OCI-LY1 (cell line): ENCODE measurements at regions not wholly inside any gene's neighbourhood (a gene's known extent, or its start where the extent isn't known, plus 50 kb on each side); places are given as distances from the start of the nearest gene placed in this dataset.

Source experiments
- H2AFZ ChIP-seq: fragments of 200-600 bp; sonication (generic), shearing (Covaris generic); 2 replicates; pipeline ENCODE4 v1.6.0; 2014; ENCODE audit warnings: antibody characterized with exemption, mild to moderate bottlenecking, low read length
- H3F3A ChIP-seq: fragments of 200-600 bp; sonication (generic), shearing (Covaris generic); 2 replicates; pipeline ENCODE4 v1.6.0; 2014; ENCODE audit warnings: mild to moderate bottlenecking, antibody characterized with exemption, low read length, moderate library complexity; ENCODE audit not compliant: insufficient read depth
- H3K27ac ChIP-seq: fragments of 200-600 bp; sonication (generic); 2 replicates; pipeline ENCODE4 v1.5.1; 2014; ENCODE audit warnings: low read length, mixed run types, mild to moderate bottlenecking, low read depth; ENCODE audit not compliant: poor library complexity, severe bottlenecking
- H3K27me3 ChIP-seq: fragments of 200-600 bp; sonication (generic); 2 replicates; pipeline ENCODE4 v1.6.0; 2014; ENCODE audit warnings: antibody characterized with exemption, mild to moderate bottlenecking, low read length, moderate library complexity; ENCODE audit not compliant: insufficient read depth
- H3K36me3 ChIP-seq: fragments of 200-600 bp; sonication (generic); 2 replicates; pipeline ENCODE4 v1.6.1; 2014; ENCODE audit warnings: mild to moderate bottlenecking, antibody characterized with exemption, low read length, moderate library complexity, mixed read lengths; ENCODE audit not compliant: insufficient read depth
- H3K4me1 ChIP-seq: fragments of 200-600 bp; sonication (generic); 2 replicates; pipeline ENCODE4 v1.5.1; 2014; ENCODE audit warnings: mild to moderate bottlenecking, low read length, moderate library complexity; ENCODE audit not compliant: insufficient read depth, severe bottlenecking
- H3K4me2 ChIP-seq: fragments of 200-600 bp; sonication (generic), shearing (Covaris generic); 2 replicates; pipeline ENCODE4 v1.6.1; 2014; ENCODE audit warnings: low read length
- H3K4me3 ChIP-seq: fragments of 200-600 bp; sonication (generic); 2 replicates; pipeline ENCODE4 v1.5.1; 2014; ENCODE audit warnings: low read length, low read depth, mild to moderate bottlenecking, mixed read lengths; ENCODE audit not compliant: poor library complexity, severe bottlenecking
- H3K79me2 ChIP-seq: fragments of 200-600 bp; shearing (Covaris generic); 2 replicates; pipeline ENCODE4 v1.6.1; 2016; ENCODE audit warnings: mixed run types, low read length, mixed read lengths; ENCODE audit not compliant: insufficient read depth
- H3K9ac ChIP-seq: fragments of 200-600 bp; sonication (generic), shearing (Covaris generic); 2 replicates; pipeline ENCODE4 v1.6.1; 2014; ENCODE audit warnings: mild to moderate bottlenecking, low read length, mixed read lengths
- H3K9me2 ChIP-seq: fragments of 200-600 bp; sonication (generic), shearing (Covaris generic); 2 replicates; pipeline ENCODE4 v1.6.1; 2014; ENCODE audit warnings: low read depth, mild to moderate bottlenecking, low read length, mixed read lengths
- H3K9me3 ChIP-seq: fragments of 200-600 bp; shearing (Covaris generic); 2 replicates; pipeline ENCODE4 v1.6.1; 2014; ENCODE audit warnings: low read length, mixed read lengths
- H4K20me1 ChIP-seq: fragments of 200-600 bp; sonication (generic), shearing (Covaris generic); 2 replicates; pipeline ENCODE4 v1.6.0; 2016; ENCODE audit warnings: mild to moderate bottlenecking, low read length; ENCODE audit not compliant: insufficient read depth
- EZH2 ChIP-seq: fragments of 200-600 bp; sonication (generic), shearing (Covaris generic); IDR thresholded peaks from 2 replicates; pipeline ENCODE4 v1.8.0; 2017; ENCODE audit warnings: borderline replicate concordance, mixed run types, mild to moderate bottlenecking, antibody characterized with exemption, low read length, moderate library complexity, mixed read lengths
- TF ChIP-seq, protein P1 (sequence below): fragments of 200-600 bp; sonication (generic), shearing (Covaris generic); IDR thresholded peaks from 2 replicates; pipeline ENCODE4 v1.5.1; 2017; ENCODE audit warnings: mild to moderate bottlenecking, antibody characterized with exemption, low read length, moderate library complexity, mixed read lengths

GRCh38 chr5:173667702-173668101, 51.3 kb upstream of the BOD1 start:
- TF ChIP-seq, protein P1, sequence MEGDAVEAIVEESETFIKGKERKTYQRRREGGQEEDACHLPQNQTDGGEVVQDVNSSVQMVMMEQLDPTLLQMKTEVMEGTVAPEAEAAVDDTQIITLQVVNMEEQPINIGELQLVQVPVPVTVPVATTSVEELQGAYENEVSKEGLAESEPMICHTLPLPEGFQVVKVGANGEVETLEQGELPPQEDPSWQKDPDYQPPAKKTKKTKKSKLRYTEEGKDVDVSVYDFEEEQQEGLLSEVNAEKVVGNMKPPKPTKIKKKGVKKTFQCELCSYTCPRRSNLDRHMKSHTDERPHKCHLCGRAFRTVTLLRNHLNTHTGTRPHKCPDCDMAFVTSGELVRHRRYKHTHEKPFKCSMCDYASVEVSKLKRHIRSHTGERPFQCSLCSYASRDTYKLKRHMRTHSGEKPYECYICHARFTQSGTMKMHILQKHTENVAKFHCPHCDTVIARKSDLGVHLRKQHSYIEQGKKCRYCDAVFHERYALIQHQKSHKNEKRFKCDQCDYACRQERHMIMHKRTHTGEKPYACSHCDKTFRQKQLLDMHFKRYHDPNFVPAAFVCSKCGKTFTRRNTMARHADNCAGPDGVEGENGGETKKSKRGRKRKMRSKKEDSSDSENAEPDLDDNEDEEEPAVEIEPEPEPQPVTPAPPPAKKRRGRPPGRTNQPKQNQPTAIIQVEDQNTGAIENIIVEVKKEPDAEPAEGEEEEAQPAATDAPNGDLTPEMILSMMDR, result no peak
- TF ChIP-seq EZH2, result no peak
- no peaks in the 10 kb centered on the region for H3K9me2 ChIP-seq
- H3K4me2 ChIP-seq, result no peak overlapping the region

DNA sequence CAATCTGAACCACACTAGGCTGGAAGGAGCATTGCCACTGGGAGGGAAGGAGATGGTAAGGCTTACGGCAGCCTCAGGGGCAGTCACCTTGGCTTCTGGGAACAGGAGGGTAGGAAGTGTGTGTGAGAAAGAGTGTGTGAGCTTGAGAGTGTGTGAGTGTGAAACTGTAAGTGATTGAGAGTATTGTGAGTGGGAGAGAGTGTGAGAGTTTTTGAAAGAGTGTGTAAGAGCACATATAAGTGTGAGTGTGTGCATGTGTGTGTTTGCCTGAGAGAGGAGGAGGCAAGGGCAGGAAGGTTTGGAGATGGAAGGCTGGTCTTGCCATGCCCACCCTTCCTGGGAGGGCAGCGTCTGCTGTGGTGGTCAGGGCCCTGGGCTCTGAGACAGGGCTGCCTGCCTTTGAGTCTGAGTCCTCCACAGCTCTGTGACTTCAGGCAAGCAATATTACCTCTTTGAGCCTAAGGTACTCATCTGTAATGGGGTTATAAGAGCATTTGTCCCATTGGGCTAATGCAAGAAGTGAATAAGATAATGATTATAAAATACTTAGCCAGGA, 51.9 kb upstream of the BOD1 start:
- Histone ChIP-seq H3F3A (no peaks in the 10 kb centered on the region), H3K9ac (no peak overlapping the region), H3K9me3 (peaks cover 3% of the 10 kb centered on the region; the same call in 1 of the 2 replicates), H3K4me1 (peaks cover 22% of the 10 kb centered on the region), H2AFZ (no peak overlapping the region), H3K36me3 (peaks cover 11% of the 10 kb centered on the region; the same call in 1 of the 2 replicates), H3K9me2 (no peaks in the 10 kb centered on the region), H3K27me3 (no peaks in the 10 kb centered on the region; the same call in 1 of the 2 replicates), H3K4me3 (no peak overlapping the region), H3K4me2 (no peak overlapping the region), H3K27ac (no peak overlapping the region), H3K79me2 (no peaks in the 10 kb centered on the region), H4K20me1 (no peaks in the 10 kb centered on the region)
- TF ChIP-seq, protein P1, result no peak
- TF ChIP-seq EZH2, result no peak

More at GRCh38 chr5:173667702-173668101, 51.3 kb upstream of the BOD1 start:
- H3K4me3 ChIP-seq, result no peak overlapping the region
- H3K9me3 ChIP-seq, result peaks cover 3% of the 10 kb centered on the region; the same call in 1 of the 2 replicates
- no peak overlapping the region for H2AFZ ChIP-seq
- no peak overlapping the region for H3K9ac ChIP-seq
- H4K20me1 ChIP-seq, result no peaks in the 10 kb centered on the region
- no peaks in the 10 kb centered on the region for H3K79me2 ChIP-seq
- H3K36me3 ChIP-seq, result peaks cover 11% of the 10 kb centered on the region; the same call in 1 of the 2 replicates
- H3K4me1 ChIP-seq, result peaks cover 16% of the 10 kb centered on the region
- H3K27ac ChIP-seq, result no peak overlapping the region
- H3F3A ChIP-seq, result no peaks in the 10 kb centered on the region
- H3K27me3 ChIP-seq, result no peaks in the 10 kb centered on the region; the same call in 1 of the 2 replicates

DNA sequence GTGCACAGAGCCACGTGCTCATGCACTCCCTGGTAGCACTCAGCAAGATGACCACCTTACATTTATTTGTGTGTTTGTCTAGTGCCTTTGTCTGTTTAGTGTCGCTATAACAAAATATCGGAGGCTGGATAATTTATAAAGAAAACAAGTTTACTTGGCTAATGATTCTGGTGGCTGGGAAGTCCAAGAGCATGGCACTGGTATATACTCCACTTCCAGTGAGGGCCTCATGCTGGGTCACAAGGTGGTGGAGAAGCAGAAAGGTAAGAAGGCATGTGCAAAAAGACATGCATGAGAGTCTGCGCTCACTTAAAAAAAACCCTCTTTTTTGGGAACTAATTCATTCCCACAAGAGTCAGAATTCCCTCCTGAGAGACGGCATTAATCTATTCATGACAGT, 52.5 kb upstream of the BOD1 start:
- peaks cover 3% of the 10 kb centered on the region; the same call in 1 of the 2 replicates for H3K9me3 ChIP-seq
- no peaks in the 10 kb centered on the region for H3F3A ChIP-seq
- no peaks in the 10 kb centered on the region for H3K79me2 ChIP-seq
- H3K4me3 ChIP-seq, result no peak overlapping the region
- no peaks in the 10 kb centered on the region for H3K9me2 ChIP-seq
- no peak overlapping the region for H3K4me2 ChIP-seq
- peaks cover 11% of the 10 kb centered on the region; the same call in 1 of the 2 replicates for H3K36me3 ChIP-seq
- H3K9ac ChIP-seq, result no peak overlapping the region
- H2AFZ ChIP-seq, result no peak overlapping the region
- peaks cover 26% of the 10 kb centered on the region for H3K4me1 ChIP-seq
- no peak for TF ChIP-seq EZH2
- TF ChIP-seq, protein P1, result no peak
- H4K20me1 ChIP-seq, result no peaks in the 10 kb centered on the region
- H3K27me3 ChIP-seq, result no peaks in the 10 kb centered on the region; the same call in 1 of the 2 replicates
- no peak overlapping the region for H3K27ac ChIP-seq
